Effector CD8-positive, alpha-beta T cell (primary cell): ENCODE measurements at regions not wholly inside any gene's neighbourhood (a gene's known extent, or its start where the extent isn't known, plus 50 kb on each side); places are given as distances from the start of the nearest gene placed in this dataset.

Experiments
- DNase-seq: peaks from one replicate; lab custom pipeline; 2025; lab: John Stamatoyannopoulos, UW

GRCh38 chr2:238700506-238701340, 147.2 kb upstream of the TWIST2 start:
- DNase-seq: no peak

- DNase-seq: no peak
Measured at GRCh38 chr2:238701341-238702206, 146.3 kb upstream of the TWIST2 start.

GRCh38 chr2:238702276-238703052, 145.4 kb upstream of the TWIST2 start:
- DNase-seq: no peak

- no peak for DNase-seq
Measured at GRCh38 chr2:238703053-238703415, 144.9 kb upstream of the TWIST2 start.

- no peak for DNase-seq
Measured at GRCh38 chr2:238703436-238703835, 144.4 kb upstream of the TWIST2 start.

- DNase-seq: no peak
Measured at GRCh38 chr2:238704471-238705225, 143.2 kb upstream of the TWIST2 start.

- DNase-seq: no peak
Measured at GRCh38 chr2:238706163-238706562, 141.7 kb upstream of the TWIST2 start.

- DNase-seq: no peak
Measured at GRCh38 chr2:238706673-238707072, 141.2 kb upstream of the TWIST2 start.

GRCh38 chr2:238709325-238710025, 138.4 kb upstream of the TWIST2 start:
- no peak for DNase-seq

GRCh38 chr2:238710032-238710735, 137.7 kb upstream of the TWIST2 start:
- DNase-seq: no peak

GRCh38 chr2:238710787-238711186, 137.1 kb upstream of the TWIST2 start:
- no peak for DNase-seq

- no peak for DNase-seq
Measured at GRCh38 chr2:238711346-238711745, 136.5 kb upstream of the TWIST2 start.

- no peak for DNase-seq
Measured at GRCh38 chr2:238712011-238712410, 135.9 kb upstream of the TWIST2 start.

- no peak for DNase-seq
Measured at GRCh38 chr2:238713198-238713826, 134.6 kb upstream of the TWIST2 start.

GRCh38 chr2:238714038-238714528, 133.8 kb upstream of the TWIST2 start:
- no peak for DNase-seq

GRCh38 chr2:238716171-238716570, 131.7 kb upstream of the TWIST2 start:
- no peak for DNase-seq

- DNase-seq: no peak
Measured at GRCh38 chr2:238716585-238716984, 131.3 kb upstream of the TWIST2 start.

GRCh38 chr2:238717084-238717483, 130.8 kb upstream of the TWIST2 start:
- DNase-seq: no peak

GRCh38 chr2:238719641-238720040, 128.2 kb upstream of the TWIST2 start:
- DNase-seq: no peak
